Coronary artery (tissue), 2 donors: ENCODE measurements at regions not wholly inside any gene's neighbourhood (a gene's known extent, or its start where the extent isn't known, plus 50 kb on each side); places are given as distances from the start of the nearest gene placed in this dataset.
"Not testable (repeated sequence)": the region's sequence is repeated elsewhere in the genome, so short reads cannot be mapped to it uniquely, and the experiment has no call there.

Experiments used
- DNase-seq: peaks from one replicate; pipeline ENCODE4 v3.0.0-alpha.2; 2017; ENCODE audit warnings: low spot score
- H3K27ac ChIP-seq, 2 donors: fragments of 200-600 bp; sonication (generic); one replicate each; pipeline ENCODE4 v1.5.1; 2016 to 2019
- H3K4me3 ChIP-seq: fragments of 200-600 bp; sonication (generic); 2 replicates; pipeline ENCODE4 v1.5.1; 2016; ENCODE audit warnings: mild to moderate bottlenecking, moderate library complexity
- CTCF ChIP-seq: fragments of 200-600 bp; sonication (generic); IDR thresholded peaks from one replicate; pipeline ENCODE4 v1.5.1; 2019; ENCODE audit warnings: antibody characterized with exemption

GRCh38 chr2:153287109-153287801 is 191.3 kb downstream of the RPRM start:
- no peak for TF ChIP-seq CTCF
- no peak for DNase-seq
- no peak overlapping the region for H3K4me3 ChIP-seq

GRCh38 chr2:153268941-153269461 is 209.6 kb downstream of the RPRM start:
- no peak for TF ChIP-seq CTCF
- Histone ChIP-seq H3K27ac (no peak overlapping the region), H3K4me3 (no peak overlapping the region)
- DNase-seq: no peak

More at GRCh38 chr2:153287109-153287801, 191.3 kb downstream of the RPRM start:
- no peak overlapping the region for H3K27ac ChIP-seq

GRCh38 chr2:153256876-153257275 is 221.7 kb downstream of the RPRM start:
- not testable (repeated sequence) for DNase-seq, H3K4me3 ChIP-seq, H3K27ac ChIP-seq

- H3K27ac ChIP-seq, H3K4me3 ChIP-seq, DNase-seq: not testable (repeated sequence)
These were observed 231.9 kb downstream of the RPRM start for GRCh38 chr2:153246636-153247035.

GRCh38 chr2:153235516-153235915 is 243.0 kb downstream of the RPRM start:
- Histone ChIP-seq H3K27ac (no peak overlapping the region), H3K4me3 (no peak overlapping the region)
- DNase-seq: no peak
- TF ChIP-seq CTCF: no peak

GRCh38 chr2:153232464-153232863 is 246.1 kb downstream of the RPRM start:
- no peak for DNase-seq

GRCh38 chr2:153230977-153231376 is 247.6 kb downstream of the RPRM start:
- TF ChIP-seq CTCF: no peak

More at GRCh38 chr2:153232464-153232863, 246.1 kb downstream of the RPRM start:
- H3K4me3 ChIP-seq: no peak overlapping the region
- H3K27ac ChIP-seq: no peak overlapping the region
- no peak for TF ChIP-seq CTCF

GRCh38 chr2:153228904-153229303 is 249.7 kb downstream of the RPRM start:
- no peak overlapping the region for H3K4me3 ChIP-seq
- no peak for DNase-seq
- no peak for TF ChIP-seq CTCF
- no peak overlapping the region for H3K27ac ChIP-seq

More at GRCh38 chr2:153230977-153231376, 247.6 kb downstream of the RPRM start:
- Histone ChIP-seq H3K27ac (no peak overlapping the region), H3K4me3 (no peak overlapping the region)
- no peak for DNase-seq
